COLO829 (cell line): ENCODE measurements at regions not wholly inside any gene's neighbourhood (a gene's known extent, or its start where the extent isn't known, plus 50 kb on each side); places are given as distances from the start of the nearest gene placed in this dataset.
A peak's percentile ranks its signal among the peaks of the same experiment; 100 is the strongest.
"Not testable (repeated sequence)": the region's sequence is repeated elsewhere in the genome, so short reads cannot be mapped to it uniquely, and the experiment has no call there.

Source experiments
- DNase-seq: peaks from one replicate; pipeline ENCODE4 v3.0.0; 2012; ENCODE audit warnings: low spot score

- no peak for DNase-seq
Observed at GRCh38 chr6:68144667-68145066, 490.4 kb upstream of the ADGRB3 start.

- no peak for DNase-seq
Observed at GRCh38 chr6:68141190-68141589, 493.9 kb upstream of the ADGRB3 start.

DNA sequence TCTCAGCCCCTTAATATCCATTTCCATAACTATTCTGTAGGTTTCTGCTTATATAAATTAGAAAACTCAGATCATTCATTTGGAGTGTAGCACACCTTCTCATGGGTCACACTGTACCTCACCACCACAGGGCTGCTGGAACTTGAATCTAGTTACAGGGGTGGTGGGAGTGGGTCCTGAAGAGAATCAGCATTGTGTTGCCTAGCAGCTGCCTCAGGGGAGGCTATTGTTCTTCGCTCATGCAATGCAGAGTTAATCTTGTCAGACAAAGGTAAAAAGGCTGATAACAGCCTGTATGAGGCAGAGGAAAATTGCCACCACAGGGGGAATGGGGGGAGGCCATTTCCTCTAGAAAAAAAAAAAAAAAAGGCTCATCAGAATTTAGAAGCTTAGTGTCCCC lies 496.0 kb upstream of the ADGRB3 start:
- DNase-seq, result no peak

- no peak for DNase-seq
Observed at GRCh38 chr6:68134796-68135195, 500.3 kb upstream of the ADGRB3 start.

- DNase-seq, result no peak
Observed at GRCh38 chr6:68128211-68128610, 506.9 kb upstream of the ADGRB3 start.

DNA sequence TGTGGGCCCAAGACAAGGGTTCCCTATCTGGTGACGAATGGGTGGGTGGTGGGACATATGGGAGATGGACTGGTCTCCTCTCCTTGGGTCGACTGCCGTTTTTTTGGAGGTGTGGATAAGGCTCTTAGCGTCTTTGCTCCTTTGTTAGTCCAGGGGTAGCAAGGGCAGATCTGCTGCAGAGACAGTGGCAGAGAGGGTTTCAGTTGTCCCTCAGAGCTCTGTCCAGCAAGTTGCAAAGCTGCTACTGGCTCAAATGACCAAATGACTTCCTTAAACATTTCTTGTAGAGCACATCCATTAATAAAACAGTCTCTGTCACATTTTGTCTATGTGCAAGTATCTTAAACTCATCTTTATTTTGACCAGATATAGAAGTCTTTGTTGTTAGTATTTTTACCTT lies 508.0 kb upstream of the ADGRB3 start:
- no peak for DNase-seq

DNA sequence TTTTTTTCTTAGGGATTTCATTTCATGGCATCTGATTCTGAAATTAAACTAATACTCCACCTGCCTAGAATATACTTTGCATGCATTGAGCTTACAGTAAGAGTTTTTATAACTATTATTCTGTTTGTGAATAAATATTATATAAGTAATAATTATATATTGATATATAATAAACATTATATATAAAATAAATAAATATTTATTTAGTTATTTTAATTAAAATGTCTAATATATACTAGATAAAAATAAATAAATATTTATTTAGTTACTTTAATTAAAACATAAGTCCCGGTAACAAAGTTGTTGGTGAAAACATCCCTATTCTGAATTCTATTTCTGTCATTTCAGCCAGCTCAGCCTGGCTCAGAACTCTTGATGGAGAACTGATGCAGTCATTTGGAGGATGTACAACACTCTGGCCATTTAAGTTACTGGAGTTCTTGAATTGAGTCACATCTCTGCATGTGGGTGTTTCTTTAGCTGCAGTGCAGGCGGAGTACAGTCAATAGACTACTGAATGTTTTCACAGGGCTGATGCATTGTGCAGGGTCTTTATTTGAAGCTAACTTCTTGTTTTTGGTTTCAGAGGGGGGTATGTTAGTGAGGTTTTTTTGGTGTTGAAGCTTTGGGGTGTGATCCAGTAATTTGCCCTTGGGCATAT lies 508.9 kb upstream of the ADGRB3 start:
- DNase-seq, result no peak

DNA sequence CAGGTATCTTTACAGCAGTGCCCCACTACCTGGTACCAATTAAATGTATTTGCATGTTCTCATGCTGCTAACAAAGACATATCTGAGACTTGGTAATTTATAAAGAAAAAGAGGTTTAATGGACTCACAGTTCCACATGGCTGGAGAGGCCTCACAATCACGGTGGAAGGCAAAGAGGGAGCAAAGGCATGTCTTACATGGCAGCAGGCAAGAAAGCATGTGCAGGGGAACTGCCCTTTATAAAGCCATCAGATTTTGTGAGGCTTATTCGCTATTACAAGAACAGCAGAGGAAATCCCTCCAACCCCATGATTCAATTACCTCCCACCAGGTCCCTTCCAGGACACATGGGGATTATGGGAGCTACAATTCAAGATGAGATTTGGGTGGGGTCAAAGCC lies 512.1 kb upstream of the ADGRB3 start:
- DNase-seq, result not testable (repeated sequence)

- DNase-seq, result no peak
Observed at GRCh38 chr6:68122032-68122431, 513.0 kb upstream of the ADGRB3 start.

DNA sequence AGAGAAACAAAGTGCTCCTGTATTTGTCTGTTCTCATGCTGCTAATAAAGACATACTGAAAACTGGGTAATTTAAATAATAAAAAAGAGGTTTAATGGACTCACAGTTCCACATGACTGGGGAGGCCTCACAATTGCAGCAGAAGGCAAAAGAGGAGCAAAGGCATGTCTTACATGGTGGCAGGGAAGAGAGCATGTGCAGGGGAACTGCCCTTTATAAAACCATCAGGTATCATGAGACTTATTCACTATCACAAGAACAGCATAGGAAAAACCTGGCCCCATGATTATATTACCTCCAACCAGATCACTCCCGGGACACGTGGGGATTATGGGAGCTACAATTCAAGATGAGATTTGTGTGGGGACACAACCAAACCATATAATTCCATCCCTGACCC lies 514.1 kb upstream of the ADGRB3 start:
- DNase-seq, result not testable (repeated sequence)

DNA sequence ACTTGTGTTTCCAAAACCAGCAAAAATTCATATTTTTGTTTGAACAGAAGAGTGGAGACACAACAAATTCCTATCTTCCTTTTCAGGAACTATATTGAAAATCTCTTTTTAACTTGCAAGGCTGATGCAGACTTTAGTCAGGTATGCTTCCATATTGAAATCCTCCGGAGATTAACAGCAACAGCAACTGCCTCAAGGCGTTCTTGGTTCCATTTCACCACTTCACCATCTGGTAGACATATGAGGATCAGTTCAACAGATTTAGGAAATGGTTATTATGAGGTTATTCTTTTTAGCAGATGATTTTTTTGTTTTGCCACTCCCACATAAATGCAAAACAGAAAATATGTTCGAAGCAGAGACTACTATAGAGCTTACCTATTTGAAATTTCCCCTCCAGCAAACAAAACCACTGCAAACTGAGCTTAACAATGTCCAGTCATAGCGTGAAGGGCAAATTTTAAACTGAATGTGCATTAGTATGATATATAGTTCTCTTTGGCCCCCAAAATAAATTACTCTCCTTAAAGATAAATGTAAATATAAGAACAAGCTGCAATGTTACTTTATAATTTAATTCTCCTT lies 520.5 kb upstream of the ADGRB3 start:
- no peak for DNase-seq

- DNase-seq, result no peak
Observed at GRCh38 chr6:68108233-68108835, 526.7 kb upstream of the ADGRB3 start.

- no peak for DNase-seq
Observed at GRCh38 chr6:68094070-68094469, 541.0 kb upstream of the ADGRB3 start.

- peak; percentile 1 for DNase-seq
Observed at GRCh38 chr6:68087399-68088133, 547.5 kb upstream of the ADGRB3 start.

GRCh38 chr6:68086199-68086598 lies 548.9 kb upstream of the ADGRB3 start:
- DNase-seq, result no peak

GRCh38 chr6:68085599-68085998 lies 549.5 kb upstream of the ADGRB3 start:
- DNase-seq, result not testable (repeated sequence)

DNA sequence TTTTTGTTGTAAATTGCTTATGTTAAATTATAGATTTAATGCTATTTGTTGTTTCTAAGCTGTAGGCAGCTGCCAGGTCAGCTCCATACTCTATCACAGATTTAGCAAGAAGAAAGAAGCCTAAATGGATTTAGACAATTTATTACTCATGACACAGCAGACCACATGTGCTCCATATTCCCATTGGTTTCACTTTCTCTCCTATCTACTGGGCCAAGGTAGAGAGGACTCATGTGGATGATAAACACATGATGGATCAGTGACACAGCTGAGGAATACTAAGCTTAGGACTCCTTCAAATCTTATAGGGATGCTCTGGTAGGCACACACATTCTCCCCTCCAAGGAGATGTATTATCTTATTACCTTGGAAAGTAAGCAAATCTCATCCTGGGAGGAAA lies 553.0 kb upstream of the ADGRB3 start:
- no peak for DNase-seq

DNA sequence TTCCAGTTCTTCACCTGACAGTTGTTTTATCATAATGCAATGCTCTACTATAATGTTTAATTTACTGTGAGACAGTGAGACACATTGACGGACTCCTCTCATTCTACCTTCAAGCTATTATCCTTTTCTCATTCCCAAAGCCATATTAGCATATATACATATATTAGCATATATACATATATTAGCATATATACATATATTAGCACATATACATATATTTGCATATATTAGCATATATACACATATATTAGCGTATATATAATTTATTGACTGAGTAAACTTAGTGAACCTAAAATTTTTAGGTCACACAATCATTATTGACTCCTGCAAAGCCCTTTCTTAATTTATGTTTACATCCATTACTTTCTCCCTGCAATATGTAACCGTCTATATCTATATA lies 555.0 kb upstream of the ADGRB3 start:
- no peak for DNase-seq

DNA sequence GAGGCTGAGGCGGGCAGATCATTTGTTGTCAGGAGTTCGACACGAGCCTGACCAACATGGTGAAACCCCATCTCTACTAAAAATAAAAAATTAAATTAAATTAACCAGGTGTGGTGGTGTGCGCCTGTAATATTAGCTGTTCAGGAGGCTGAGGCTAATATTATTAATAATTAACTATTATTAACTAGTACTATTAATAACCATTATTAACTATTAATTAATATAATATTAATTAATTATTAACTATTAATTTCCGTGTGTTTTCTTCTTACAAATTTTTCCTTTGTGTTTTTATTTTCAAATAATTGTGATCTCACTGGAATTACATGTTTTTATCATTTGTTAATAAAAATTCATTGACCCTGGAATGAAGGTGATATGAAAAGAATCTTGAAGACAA lies 557.4 kb upstream of the ADGRB3 start:
- no peak for DNase-seq

- no peak for DNase-seq
Observed at GRCh38 chr6:68071740-68072139, 563.3 kb upstream of the ADGRB3 start.

- DNase-seq, result no peak
Observed at GRCh38 chr6:68069921-68070710, 565.0 kb upstream of the ADGRB3 start.

- DNase-seq, result no peak
Observed at GRCh38 chr6:68059899-68060298, 575.2 kb upstream of the ADGRB3 start.
